ENCODE measurements at regions not wholly inside any gene's neighbourhood (a gene's known extent, or its start where the extent isn't known, plus 50 kb on each side); places are given as distances from the start of the nearest gene placed in this dataset.

- ATAC-seq (no peak), DNase-seq (ENCODE audit: low read depth, low spot score) (no peak)
- POLR2A ChIA-PET, result interaction anchor here (0.5 kb wide), 1 partner anchor 59 kb away, joined by 3 read pairs; no protein-coding TSS in a partner anchor
- CTCF ChIA-PET, result no interaction called here
- no peaks in the 10 kb centered on the region for H3K36me3 ChIP-seq (ENCODE audit: control insufficient read depth, insufficient read depth, low read length)
- H3K4me1 ChIP-seq (ENCODE audit: control insufficient read depth, insufficient read depth, low read length), result no peaks in the 10 kb centered on the region
- intact Hi-C loops (cut with micrococcal nuclease; ENCODE audit: unreplicated experiment) (no loop called here), in situ Hi-C loops (cut with HindIII; ENCODE audit: low pct_unique_long_range_greater_than_20kb, low sequenced_read_pairs) (no loop called here)
- H3K4me3 ChIP-seq (ENCODE audit: low read depth in 2 of 2, low read length in 2 of 2), result no peak overlapping the region
- H3K9me3 ChIP-seq (ENCODE audit: control insufficient read depth, insufficient read depth, low read depth, low read length), result no peaks in the 10 kb centered on the region
- TF ChIP-seq CTCF (IDR thresholded peaks at IDR 0.05) (no peak), TCF7L2 (IDR thresholded peaks at IDR 0.05; ENCODE audit: low read depth, low read length) (no peak), REST (IDR thresholded peaks at IDR 0.05; ENCODE audit: insufficient read depth in 1 of 2, low read depth in 2 of 2, low read length in 1 of 2) (no peak), POLR2AphosphoS5 (IDR thresholded peaks at IDR 0.05; ENCODE audit: low read depth, low read length) (no peak), SIN3A (IDR thresholded peaks at IDR 0.05; ENCODE audit: borderline replicate concordance, insufficient read depth, low read depth, low read length) (no peak)
- H3K27me3 ChIP-seq (ENCODE audit: control insufficient read depth, insufficient read depth, low read length), result no peaks in the 10 kb centered on the region
- no TSS peak for BruUV-seq (replicated peaks)
- no peak overlapping the region for H3K27ac ChIP-seq (ENCODE audit: low read length)
Measured at GRCh38 chr11:109512680-109513079, 90.7 kb downstream of the C11orf87 start.

- BruUV-seq (replicated peaks), result no TSS peak
- ChIA-PET CTCF (no interaction called here), POLR2A (no interaction called here)
Measured at GRCh38 chr11:109514313-109515018, 92.5 kb downstream of the C11orf87 start.

More at GRCh38 chr11:109514313-109515018, 92.5 kb downstream of the C11orf87 start:
- DNase-seq (ENCODE audit: low read depth, low spot score), result no peak
- H3K4me3 ChIP-seq (ENCODE audit: low read depth in 2 of 2, low read length in 2 of 2), result no peak overlapping the region
- intact Hi-C loops (cut with micrococcal nuclease; ENCODE audit: unreplicated experiment) (no loop called here), in situ Hi-C loops (cut with HindIII; ENCODE audit: low pct_unique_long_range_greater_than_20kb, low sequenced_read_pairs) (no loop called here)
- no peaks in the 10 kb centered on the region for H3K9me3 ChIP-seq (ENCODE audit: control insufficient read depth, insufficient read depth, low read depth, low read length)
- H3K36me3 ChIP-seq (ENCODE audit: control insufficient read depth, insufficient read depth, low read length), result no peaks in the 10 kb centered on the region
- ATAC-seq, result no peak
- no peak overlapping the region for H3K27ac ChIP-seq (ENCODE audit: low read length)
- H3K27me3 ChIP-seq (ENCODE audit: control insufficient read depth, insufficient read depth, low read length), result no peaks in the 10 kb centered on the region
- H3K4me1 ChIP-seq (ENCODE audit: control insufficient read depth, insufficient read depth, low read length), result no peaks in the 10 kb centered on the region
- no peak for TF ChIP-seq POLR2AphosphoS5 (IDR thresholded peaks at IDR 0.05; ENCODE audit: low read depth, low read length)
- no peak for TF ChIP-seq SIN3A (IDR thresholded peaks at IDR 0.05; ENCODE audit: borderline replicate concordance, insufficient read depth, low read depth, low read length)
- no peak for TF ChIP-seq REST (IDR thresholded peaks at IDR 0.05; ENCODE audit: insufficient read depth in 1 of 2, low read depth in 2 of 2, low read length in 1 of 2)
- TF ChIP-seq CTCF (IDR thresholded peaks at IDR 0.05), result no peak
- no peak for TF ChIP-seq TCF7L2 (IDR thresholded peaks at IDR 0.05; ENCODE audit: low read depth, low read length)

Data from Panc1 (cell line).